ENCODE measurements at regions not wholly inside any gene's neighbourhood (a gene's known extent, or its start where the extent isn't known, plus 50 kb on each side); places are given as distances from the start of the nearest gene placed in this dataset.

- TF ChIP-seq CTCF (conservative IDR thresholded peaks at IDR 0.05; ENCODE audit: low read depth in 2 of 2) (no peak), NANOG (IDR thresholded peaks at IDR 0.05; ENCODE audit: borderline replicate concordance) (no peak), POLR2AphosphoS5 (IDR thresholded peaks at IDR 0.05; ENCODE audit: low read depth) (no peak), EZH2 (IDR thresholded peaks at IDR 0.05; ENCODE audit: low read depth, unreplicated experiment) (no peak), CREB1 (CRISPR knock-in tag; IDR thresholded peaks at IDR 0.05; ENCODE audit: low read depth) (no peak), ZNF331 (CRISPR knock-in tag; IDR thresholded peaks at IDR 0.05; ENCODE audit: low read depth) (no peak), EZH2phosphoT487 (IDR thresholded peaks at IDR 0.05; ENCODE audit: unreplicated experiment) (no peak)
These were observed 148.4 kb downstream of the RPAP3 start (continued) for GRCh38 chr12:47557386-47557785.

- H3K27me3 Mint-ChIP-seq (ENCODE audit: insufficient read depth, low read depth, poor library complexity): no peaks in the 10 kb centered on the region
- H3K4me1 Mint-ChIP-seq: peaks cover 4% of the 10 kb centered on the region
- 0 out of 2 replicates have a peak overlapping the region, but pooled peaks have one; percentile 47 for H3K27ac ChIP-seq (ENCODE audit: low read depth)
- peak overlapping the region; percentile 57 for H3K27ac Mint-ChIP-seq
- TF ChIP-seq ZNF114 (CRISPR knock-in tag; IDR thresholded peaks at IDR 0.05): no peak
- TF ChIP-seq POLR2AphosphoS5 (IDR thresholded peaks at IDR 0.05; ENCODE audit: low read depth): no peak
- ATAC-seq (peak; percentile 44; the same call in 2 of the 3 replicates), DNase-seq (ENCODE audit: low spot score) (peak; percentile 4)
- H3K9me2 ChIP-seq (ENCODE audit: insufficient read depth): peaks cover 10% of the 10 kb centered on the region; the same call in 1 of the 2 replicates
- no peaks in the 10 kb centered on the region for H3K27me3 ChIP-seq (ENCODE audit: insufficient read depth)
- no peaks in the 10 kb centered on the region for H3K79me2 ChIP-seq (replicated peaks; ENCODE audit: insufficient read depth)
- peak overlapping the region; percentile 7; the same call in 1 of the 2 replicates for H2AFZ ChIP-seq
- H3K4me1 ChIP-seq (ENCODE audit: insufficient read depth): no peaks in the 10 kb centered on the region
- peaks cover 15% of the 10 kb centered on the region for H3K36me3 ChIP-seq (ENCODE audit: insufficient read depth)
- no peak overlapping the region for H3K4me2 ChIP-seq
- no peaks in the 10 kb centered on the region for H4K20me1 ChIP-seq (replicated peaks; ENCODE audit: insufficient read depth)
- H3K36me3 Mint-ChIP-seq (ENCODE audit: low read depth): peaks cover 20% of the 10 kb centered on the region
- peaks cover 23% of the 10 kb centered on the region for H3K9me3 Mint-ChIP-seq
- H3F3A ChIP-seq (replicated peaks; ENCODE audit: low read depth): no peaks in the 10 kb centered on the region
- no peak overlapping the region for H3K4me3 ChIP-seq
- no peak overlapping the region for H3K4me3 Mint-ChIP-seq
These were observed 149.4 kb downstream of the RPAP3 start for GRCh38 chr12:47556261-47557030.

- no peaks in the 10 kb centered on the region for H3K4me1 ChIP-seq (ENCODE audit: insufficient read depth)
- no peaks in the 10 kb centered on the region for H3K79me2 ChIP-seq (replicated peaks; ENCODE audit: insufficient read depth)
- no peak overlapping the region for H3K4me3 ChIP-seq
- H3K27me3 Mint-ChIP-seq (ENCODE audit: insufficient read depth, low read depth, poor library complexity): no peaks in the 10 kb centered on the region
- H2AFZ ChIP-seq: no peak overlapping the region
- H3K36me3 Mint-ChIP-seq (ENCODE audit: low read depth): peaks cover 20% of the 10 kb centered on the region
- H3K27ac Mint-ChIP-seq: no peak overlapping the region
- peaks cover 15% of the 10 kb centered on the region for H3K36me3 ChIP-seq (ENCODE audit: insufficient read depth)
- H3K4me1 Mint-ChIP-seq: peaks cover 4% of the 10 kb centered on the region
- H3K27me3 ChIP-seq (ENCODE audit: insufficient read depth): no peaks in the 10 kb centered on the region
- no peaks in the 10 kb centered on the region for H4K20me1 ChIP-seq (replicated peaks; ENCODE audit: insufficient read depth)
- no peak overlapping the region for H3K4me3 Mint-ChIP-seq
- no peak overlapping the region for H3K4me2 ChIP-seq
- no peak for TF ChIP-seq JUNB (IDR thresholded peaks at IDR 0.05; ENCODE audit: unreplicated experiment)
- peaks cover 10% of the 10 kb centered on the region; the same call in 1 of the 2 replicates for H3K9me2 ChIP-seq (ENCODE audit: insufficient read depth)
- ATAC-seq (no peak), DNase-seq (ENCODE audit: low spot score) (no peak)
- peaks cover 23% of the 10 kb centered on the region for H3K9me3 Mint-ChIP-seq
- no peak overlapping the region for H3K27ac ChIP-seq (ENCODE audit: low read depth)
- no peaks in the 10 kb centered on the region for H3F3A ChIP-seq (replicated peaks; ENCODE audit: low read depth)
These were observed 151.7 kb downstream of the RPAP3 start for GRCh38 chr12:47554046-47554653.

All from GM23338 (cell line).